CD4-positive, alpha-beta T cell treated with Interferon gamma for 1 hour (primary cell): ENCODE measurements at regions not wholly inside any gene's neighbourhood (a gene's known extent, or its start where the extent isn't known, plus 50 kb on each side); places are given as distances from the start of the nearest gene placed in this dataset.
"Not testable (repeated sequence)": the region's sequence is repeated elsewhere in the genome, so short reads cannot be mapped to it uniquely, and the experiment has no call there.

ENCODE experiments used
- DNase-seq: peaks from one replicate; pipeline ENCODE4 v3.0.0-alpha.2; 2020

DNA sequence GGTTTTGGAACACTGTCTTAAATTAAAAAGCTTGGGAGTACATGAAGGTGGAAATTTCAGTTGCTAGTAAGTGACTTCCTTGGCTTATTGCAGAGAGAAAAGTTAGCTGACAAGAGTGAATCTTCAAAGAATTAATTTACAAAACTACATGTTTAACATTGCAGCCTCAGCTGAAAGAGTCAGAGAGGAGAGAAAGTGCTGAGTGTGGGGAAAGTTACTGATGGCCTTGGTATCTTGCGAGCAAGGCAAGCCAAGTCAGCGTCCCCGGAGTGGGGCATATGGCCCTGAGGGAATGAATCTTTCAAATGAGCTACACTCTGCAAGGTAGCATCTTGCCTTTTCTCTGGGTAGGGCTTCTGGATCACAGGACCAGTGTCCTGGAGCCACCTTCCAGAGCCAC lies 131.3 kb downstream of the LPIN1 start:
- DNase-seq, result no peak

DNA sequence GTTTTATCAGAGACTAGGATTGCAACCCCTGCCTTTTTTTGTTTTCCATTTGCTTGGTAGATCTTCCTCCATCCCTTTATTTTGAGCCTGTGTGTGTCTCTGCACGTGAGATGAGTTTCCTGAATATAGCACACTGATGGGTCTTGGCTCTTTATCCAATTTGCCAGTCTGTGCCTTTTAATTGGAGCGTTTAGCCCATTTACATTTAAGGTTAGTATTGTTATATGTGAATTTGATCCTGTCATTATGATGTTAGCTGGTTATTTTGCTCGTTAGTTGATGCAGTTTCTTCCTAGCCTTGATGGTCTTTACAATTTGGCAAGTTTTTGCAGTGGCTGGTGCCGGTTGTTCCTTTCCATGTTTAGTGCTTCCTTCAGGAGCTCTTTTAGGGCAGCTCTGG lies 138.8 kb downstream of the LPIN1 start:
- DNase-seq, result not testable (repeated sequence)

DNA sequence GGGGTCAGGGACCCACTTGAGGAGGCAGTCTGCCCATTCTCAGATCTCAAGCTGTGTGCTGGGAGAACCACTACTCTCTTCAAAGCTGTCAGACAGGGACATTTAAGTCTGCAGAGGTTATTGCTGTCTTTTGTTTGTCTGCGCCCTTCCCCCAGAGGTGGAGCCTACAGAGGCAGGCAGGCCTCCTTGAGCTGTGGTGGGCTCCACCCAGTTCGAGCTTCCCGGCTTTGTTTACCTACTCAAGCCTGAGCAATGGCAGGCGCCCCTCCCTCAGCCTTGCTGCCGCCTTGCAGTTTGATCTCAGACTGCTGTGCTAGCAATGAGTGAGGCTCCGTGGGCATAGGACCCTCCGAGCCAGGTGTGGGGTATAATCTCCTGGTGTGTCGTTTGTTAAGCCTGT lies 140.5 kb downstream of the LPIN1 start:
- DNase-seq, result not testable (repeated sequence)

DNA sequence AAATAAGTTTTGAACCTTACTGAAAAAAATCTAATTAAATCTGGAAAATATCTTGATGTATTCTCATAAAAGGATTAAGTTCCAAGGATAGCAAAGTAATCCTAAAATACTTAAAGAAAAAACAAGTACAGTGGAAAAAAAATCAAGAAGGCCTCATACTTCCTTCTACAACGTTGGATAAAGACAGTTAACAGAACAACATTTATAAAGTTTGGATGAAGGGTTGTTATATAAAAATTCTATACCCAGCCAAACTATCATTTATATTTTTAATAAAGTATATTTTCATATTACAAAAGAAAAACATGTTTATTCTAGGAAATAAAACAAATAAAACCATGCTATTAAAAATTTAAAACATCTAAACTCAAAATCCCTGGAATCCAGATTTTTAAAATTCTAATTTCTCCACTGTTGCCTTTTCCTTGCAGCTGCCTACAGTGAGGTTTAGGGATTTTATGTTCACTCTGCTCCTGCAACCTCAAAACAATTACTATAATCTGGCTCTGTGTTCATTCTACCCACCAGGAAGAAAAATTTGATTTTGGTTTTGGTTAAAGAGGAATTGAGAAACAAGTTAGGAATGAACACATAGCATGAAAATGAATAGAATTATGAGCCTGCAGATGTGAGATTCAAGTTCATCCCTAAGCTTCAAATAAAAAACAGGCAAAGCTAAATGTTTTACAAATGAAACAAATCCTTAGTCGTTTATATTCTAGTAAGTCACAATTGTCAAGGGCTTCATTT lies 142.8 kb downstream of the LPIN1 start:
- no peak for DNase-seq

DNA sequence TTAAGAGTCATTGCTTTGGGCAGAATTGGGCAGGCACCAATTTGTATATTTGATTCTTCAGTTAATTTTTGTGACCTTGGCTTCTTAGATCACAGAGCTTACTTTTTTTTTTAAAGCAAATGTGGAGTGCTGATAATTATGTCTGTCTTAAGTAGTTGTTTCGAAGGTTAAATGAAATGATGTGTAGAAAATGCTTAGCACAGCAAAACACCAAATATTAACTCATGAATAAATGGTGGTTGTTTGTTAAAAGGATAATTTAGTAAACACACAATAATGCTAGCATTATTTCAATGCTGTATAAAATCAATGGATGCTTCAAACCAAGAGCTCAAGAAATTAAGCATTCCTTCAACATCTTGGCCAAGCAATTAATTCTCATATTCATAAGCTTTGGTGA lies 143.4 kb downstream of the LPIN1 start:
- no peak for DNase-seq

DNA sequence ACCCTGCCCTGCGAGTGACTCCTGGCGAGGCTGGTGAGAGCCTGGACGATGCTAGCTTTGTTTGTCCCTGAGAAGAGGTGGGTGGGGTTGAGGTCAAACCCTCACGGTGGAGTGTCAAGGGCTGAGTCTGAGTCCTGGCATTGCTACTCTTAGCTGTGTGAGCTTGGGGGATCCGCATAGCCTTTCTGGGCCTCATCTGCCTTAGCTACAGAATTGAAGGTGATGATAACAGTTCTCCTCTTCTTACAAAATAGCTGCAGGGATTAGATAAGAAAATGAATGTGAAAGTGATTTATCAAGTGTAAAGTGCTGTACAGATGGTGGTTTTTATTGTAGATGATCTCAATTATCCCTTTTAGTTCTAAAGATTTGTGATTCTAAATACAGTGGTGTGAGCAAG lies 144.6 kb downstream of the LPIN1 start:
- no peak for DNase-seq

DNA sequence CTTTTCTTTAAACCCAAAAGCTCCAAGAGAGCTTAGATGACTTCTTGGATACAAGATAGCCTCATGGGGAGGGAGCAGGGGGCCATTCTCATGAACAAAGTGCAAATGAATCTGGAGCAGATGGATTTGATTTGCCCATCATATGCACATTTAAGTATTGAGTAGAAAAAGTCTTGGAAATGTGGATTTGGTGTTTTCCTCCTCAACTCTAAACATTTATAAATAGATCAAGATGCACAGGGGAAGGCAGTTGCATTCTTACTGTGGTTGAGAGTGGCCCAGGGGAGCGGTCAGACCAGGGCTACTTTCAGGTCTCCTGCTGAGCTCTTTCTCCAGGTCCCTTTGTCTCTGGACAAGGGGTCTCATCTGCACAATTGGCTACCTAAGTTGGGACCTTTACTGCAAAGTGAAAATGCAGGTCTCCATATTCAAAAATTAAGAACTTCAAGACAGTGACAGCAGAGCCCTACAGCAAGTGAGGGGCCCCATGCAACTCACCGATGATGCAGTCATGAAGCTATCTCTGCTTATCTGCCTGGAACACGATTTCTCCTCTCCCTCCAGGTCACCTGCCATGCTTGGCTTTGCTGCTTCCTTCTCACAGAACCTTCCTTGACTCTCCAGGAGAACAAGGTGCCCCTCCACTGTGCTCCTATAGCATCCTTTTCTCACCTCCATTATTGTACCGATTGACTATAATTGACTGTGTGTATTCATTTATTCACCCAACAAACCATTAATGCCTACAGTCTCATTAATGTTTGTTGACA lies 145.4 kb downstream of the LPIN1 start:
- DNase-seq, result no peak

DNA sequence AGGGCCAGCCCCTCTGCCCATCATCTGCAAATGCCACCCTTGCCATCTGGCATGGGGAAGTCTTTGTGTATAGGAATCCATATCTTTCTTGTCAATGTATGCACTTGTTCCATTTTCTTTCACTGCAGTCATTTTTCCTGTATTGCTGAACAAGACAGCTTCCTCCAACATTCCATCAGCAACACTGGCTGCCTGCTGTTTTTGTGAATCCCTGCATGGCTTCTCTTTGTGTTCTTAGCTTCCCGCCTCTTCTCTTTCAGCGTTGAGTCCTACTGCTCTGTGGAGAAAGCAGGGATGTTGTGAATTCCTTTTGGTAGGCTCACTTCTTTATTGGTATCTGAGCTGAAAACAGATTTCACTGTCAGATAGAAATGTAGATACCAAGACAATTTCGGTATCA lies 150.0 kb downstream of the LPIN1 start:
- DNase-seq, result no peak

DNA sequence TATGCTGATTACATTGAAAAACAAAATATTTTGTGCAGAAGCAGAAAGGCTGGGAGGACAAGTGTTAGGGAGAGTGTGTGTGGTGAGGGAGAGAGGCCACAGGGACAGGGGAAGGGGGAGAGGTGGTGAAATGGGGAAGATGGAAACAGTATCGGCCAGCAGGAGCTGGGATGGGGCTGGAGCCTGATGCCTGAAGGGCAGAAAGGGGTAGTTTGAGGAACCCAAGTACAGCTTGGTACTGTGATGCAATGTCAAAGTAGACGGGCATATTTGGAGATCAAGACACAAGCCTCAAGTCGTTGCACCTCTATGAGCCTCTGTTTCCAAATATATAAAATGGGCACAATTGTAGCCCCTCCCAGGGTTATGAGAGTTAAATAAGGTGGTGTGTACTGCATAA lies 152.1 kb downstream of the LPIN1 start:
- no peak for DNase-seq

DNA sequence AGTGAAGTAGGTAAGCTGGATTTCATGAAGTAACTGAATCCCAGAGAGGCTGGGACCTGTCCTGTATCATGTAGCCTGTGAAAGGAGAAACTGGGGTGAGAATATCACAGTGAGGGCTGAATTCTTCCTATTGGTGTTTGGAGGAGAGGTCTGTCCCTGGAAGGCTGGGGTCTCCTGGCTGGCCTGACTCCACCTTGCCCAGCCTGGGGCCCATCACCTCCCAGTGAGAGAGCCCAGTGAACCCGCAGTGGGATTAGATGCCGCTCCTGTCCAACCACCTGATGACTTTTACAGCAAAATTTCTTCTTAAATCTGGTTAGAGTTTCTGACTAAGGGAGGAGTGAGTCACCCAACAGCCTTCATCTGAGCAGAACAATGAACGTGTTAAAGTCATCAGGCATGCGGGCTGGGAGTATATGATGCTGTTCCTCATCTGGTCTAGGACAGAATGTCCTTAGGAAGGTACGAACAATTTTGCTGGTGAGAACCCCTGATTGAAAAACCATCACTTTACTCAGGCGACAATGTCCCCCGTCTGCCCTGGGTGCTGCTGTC lies 152.9 kb downstream of the LPIN1 start:
- DNase-seq, result no peak

DNA sequence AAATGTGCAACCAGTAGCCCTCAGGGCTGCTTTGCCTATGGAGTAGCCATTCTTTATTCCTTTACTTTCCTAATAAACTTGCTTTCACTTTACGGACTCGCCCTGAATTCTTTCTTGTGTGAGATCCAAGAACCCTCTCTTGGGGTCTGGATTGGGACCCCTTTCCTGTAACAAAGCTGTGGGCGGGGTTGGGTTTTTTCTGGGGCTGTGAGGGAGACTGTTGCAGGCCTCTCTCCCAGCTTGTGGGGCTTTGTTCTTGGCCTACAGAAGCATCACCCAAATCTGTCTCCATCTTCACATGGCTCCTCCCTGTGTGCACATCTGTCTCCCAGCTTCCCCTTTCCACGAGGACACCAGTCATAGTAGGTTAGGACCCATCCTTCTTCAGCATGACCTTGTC lies 154.5 kb downstream of the LPIN1 start:
- DNase-seq, result not testable (repeated sequence)

DNA sequence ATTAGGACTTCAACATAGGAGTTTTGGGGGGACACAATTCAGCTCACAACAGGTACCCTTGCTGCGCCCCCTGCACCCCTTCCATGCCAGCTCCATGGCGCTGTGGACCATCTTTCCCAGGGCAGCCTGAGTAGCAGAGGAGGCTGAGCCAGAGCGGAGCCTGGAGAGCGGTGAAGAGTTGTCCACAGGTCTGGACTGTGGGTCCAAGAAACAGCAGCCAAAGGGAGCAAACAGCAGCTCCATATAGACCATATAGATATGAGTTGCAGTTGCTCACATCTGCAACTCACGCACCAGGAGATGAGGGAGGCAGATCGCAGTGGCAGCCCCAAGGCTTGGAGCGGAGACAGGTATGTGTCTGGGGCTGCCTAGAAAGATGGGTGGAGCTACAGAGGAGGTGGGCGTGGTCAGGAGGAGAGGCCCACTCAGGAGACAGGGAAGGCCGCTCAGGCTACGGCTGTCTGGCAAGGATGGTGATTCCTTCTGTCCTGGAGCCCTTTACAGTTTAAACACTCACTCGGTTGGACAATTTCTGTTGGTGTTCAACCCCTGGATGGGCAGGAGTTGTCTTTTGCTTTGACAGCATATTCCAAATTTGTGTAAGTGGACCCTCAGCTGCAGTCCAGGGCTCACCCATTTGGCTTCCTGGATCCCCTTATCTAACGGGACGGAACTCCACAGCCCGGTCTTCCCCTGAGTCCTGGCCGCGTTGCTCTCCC lies 155.1 kb downstream of the LPIN1 start:
- no peak for DNase-seq

DNA sequence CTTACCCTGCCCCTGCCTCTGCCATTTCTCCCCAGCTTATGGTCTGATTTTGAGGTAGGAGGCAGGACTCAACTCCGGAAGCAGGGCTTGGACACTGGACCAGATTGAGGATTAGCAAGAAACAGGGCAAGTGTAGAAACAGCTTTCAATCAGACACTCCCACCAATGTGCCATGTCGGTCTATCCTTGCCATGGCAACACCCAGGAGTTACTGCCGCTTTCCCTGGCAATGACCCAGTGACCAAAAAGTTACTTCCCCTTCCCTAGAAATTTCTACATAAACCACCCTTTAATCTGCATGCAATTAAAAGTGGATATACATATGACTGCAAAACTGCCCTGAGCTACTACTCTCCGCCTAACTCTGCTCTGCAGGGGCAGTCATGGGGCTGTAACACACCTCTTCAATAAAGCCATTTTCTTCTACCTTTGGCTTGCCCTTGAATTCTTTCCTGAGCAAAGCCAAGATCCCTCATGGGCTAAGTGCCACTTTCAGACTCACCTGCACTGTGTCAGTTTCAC lies 156.7 kb downstream of the LPIN1 start:
- DNase-seq, result peak; percentile 25

DNA sequence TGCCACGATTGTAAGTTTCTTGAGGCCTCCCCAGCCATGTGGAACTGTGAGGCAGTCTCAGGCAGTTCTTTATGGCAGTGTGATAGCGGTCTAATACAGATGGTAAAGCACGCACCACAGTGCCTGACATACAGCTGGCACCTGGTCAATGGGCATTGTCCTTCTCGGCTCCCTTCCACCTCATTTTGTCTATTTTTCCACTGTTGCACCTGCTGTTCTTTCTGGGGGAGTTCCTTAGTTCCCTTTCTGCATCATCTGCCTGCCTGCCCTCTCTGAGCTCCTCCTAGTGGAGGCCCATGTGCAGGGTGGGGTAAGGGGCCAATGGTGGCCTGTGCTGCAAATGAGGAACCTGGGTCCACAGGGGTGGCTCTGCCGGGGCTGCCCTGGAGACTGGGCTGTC lies 157.6 kb downstream of the LPIN1 start:
- peak; percentile 53 for DNase-seq

DNA sequence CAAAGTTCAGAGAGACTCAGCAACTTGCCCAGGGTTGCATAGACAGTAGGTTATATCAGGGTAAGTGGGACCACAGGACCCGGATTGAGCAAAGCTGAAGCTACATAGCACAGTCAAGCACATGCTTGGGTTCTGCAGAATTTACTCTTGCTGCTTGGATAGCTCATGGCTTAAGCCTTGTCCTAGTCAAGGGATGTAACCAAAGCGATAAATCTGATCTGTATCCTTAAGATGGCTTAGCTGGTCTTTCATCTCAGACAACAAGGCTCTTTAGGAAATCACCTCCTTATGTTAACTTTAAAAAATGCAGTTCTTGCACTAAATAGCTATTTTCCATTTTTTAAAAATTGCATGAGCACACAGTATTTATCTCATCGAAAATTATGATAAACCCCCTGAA lies 158.5 kb downstream of the LPIN1 start:
- no peak for DNase-seq

DNA sequence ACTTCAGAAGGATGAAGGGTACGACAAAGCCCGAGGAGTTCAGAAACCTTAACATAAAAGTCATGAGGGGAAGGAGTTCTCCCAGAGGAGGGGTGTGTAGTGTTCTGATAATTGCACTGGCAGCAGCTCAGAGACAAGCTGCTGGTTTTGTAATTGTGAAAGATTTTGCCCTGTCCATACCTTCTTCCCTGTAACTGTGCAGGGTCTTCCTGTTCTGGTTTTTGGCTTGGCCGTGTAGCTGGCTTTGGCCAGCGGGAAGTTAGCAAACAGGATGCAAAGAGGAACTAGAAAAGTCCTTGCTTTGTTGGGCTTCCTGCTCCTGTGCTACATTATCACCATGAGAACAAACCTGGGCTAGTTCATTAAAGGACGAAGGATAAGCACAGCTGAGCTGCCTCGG lies 160.8 kb downstream of the LPIN1 start:
- peak; percentile 25 for DNase-seq

DNA sequence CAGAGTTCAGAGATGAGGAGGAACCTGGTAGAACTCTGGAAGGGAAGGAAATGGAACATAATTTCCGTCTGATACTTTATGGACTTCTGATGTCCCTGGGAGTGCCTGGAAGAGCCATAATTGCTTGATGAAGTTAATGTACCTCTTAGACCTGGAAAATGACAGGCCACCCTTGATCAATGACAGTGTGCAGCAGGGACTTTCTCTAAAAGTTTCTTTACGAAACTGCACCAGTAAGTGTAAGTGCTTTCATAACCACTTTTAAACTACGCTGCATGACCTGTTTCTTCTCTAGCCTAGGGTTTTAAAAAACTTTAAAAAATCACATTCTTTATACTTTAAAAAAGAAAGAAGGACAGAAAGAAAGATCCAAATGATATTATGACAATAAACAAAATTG lies 164.5 kb downstream of the LPIN1 start:
- DNase-seq, result no peak

DNA sequence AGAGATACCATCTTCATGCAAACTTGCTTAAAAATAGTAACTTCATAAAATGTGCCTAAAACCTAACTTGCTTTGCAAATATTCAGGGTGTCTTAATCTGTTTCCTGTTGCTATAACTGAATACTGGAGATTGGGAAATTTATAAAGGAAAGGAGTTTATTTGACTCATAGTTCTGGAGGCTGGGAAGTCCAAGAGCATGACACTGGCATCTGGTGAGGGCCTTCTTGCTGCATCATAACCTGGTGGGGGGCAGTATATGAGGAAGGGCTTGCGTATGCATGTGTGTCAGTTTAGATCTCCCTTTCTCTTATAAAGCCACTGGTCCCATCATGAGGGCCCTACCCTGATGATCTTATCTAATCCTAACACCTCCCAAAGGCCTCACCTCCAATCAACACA lies 166.5 kb downstream of the LPIN1 start:
- no peak for DNase-seq

DNA sequence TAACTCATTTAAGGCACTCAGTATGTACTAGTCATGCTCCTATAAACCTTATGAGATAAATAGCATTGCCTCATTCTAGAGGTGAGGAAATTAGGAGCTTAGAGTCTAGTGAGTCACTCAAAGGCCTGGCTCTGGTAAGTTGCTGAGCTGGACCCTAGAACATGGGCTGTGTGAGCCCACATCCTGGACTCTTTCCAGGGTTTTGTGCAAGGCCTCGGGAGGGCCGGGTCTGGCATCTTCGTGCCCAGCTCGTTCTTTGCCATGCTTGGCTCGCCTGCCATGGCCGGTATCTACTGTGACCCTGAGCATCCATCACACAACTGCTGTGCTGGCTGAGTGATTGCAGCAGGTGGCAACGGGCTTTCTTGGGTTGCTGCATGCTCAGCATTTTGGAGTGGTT lies 168.0 kb downstream of the LPIN1 start:
- DNase-seq, result no peak

DNA sequence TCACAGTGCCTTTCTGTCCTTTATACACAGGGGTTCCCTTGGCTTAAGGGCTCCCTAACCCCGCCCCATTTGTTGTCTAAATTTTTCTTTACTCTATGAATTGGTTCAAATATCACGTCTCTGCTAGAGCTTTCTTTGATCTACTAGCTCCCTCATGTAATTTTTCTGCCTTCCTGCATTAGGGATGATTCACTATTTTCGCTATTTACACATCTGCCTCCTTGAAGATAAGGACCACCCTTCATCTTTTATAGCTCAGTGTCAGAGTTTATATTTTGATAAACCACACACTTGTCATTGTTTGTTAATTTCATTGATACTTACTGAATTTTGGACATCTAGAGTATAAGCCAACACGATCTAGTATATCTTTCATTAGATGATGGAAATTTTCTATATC lies 169.2 kb downstream of the LPIN1 start:
- DNase-seq, result no peak

DNA sequence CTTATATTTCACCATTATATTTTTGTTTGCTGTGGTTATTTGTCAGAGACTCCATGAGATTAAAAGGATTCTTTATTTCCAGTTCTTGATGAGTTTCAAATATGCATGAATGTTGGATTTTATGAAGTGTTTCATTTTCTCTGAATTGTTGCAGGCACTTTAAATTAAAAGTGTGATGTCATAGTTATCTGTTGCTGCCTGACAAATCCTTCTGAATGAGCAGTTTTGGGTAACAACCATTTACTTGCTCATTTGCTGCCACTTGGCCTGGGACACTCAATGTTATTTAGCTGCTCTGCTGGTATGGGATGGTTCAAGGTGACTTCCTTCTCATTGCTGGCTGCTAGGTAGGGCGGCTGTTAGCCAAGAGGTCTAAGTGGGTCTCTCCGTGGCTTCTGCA lies 173.5 kb downstream of the LPIN1 start:
- no peak for DNase-seq

DNA sequence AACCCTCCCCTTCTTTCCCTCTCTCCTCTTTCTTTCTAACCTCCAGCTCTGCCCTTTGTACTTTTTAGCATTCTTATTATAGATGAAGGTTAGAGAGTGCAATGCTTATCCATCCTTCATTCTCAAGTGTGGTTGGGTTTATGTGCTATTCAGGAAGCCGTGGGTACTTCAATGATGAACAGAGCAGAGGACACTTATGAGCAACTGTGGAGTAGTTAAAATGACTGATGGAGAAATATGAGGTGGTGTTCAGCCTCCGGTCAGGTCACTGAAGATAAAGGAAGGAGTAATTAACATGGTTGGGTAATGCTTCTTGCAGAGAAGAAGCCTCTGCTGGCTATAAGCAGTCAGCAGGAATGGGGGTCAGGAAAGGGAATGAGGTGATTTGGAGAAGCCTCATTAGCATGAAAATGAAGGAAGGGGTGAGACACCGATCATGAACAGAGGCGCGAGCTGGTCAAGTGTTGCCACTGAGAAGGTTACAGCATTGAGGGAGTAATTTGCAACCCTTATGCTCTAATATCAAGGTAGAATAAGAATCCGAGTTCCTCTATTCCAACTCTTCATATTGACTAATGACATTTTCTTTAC lies 174.7 kb downstream of the LPIN1 start:
- no peak for DNase-seq

DNA sequence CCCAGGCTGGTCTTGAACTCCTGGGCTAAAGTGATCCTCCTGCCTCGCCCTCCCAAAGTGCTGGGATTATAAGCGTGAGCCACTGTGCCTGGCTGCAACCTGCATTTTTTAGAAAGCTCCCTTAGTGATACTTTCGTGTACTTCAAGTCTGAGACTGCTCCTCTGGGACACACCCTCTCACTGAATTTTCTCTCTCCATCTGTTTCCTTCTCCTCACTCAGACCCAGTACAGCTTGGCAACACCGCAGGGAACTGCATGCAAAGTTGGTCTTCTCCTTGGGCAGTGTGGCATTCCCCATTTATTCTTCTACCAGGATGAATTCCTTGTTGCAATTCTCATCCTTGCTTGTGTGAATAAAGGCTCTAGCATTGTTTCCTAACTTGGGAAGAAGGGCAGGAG lies 175.9 kb downstream of the LPIN1 start:
- DNase-seq, result no peak
